Stimulated activated naive CD4-positive, alpha-beta T cell treated with Interleukin-2 at 50 U/mL for 16 hours (primary cell): ENCODE measurements at regions not wholly inside any gene's neighbourhood (a gene's known extent, or its start where the extent isn't known, plus 50 kb on each side); places are given as distances from the start of the nearest gene placed in this dataset.
"Not testable (repeated sequence)": the region's sequence is repeated elsewhere in the genome, so short reads cannot be mapped to it uniquely, and the experiment has no call there.

Source experiments
- DNase-seq: peaks from one replicate; lab custom pipeline; 2025; lab: John Stamatoyannopoulos, UW

GRCh38 chr13:103537616-103538015 is 471.4 kb upstream of the SLC10A2 start:
- no peak for DNase-seq

GRCh38 chr13:103531278-103531677 is 465.1 kb upstream of the SLC10A2 start:
- DNase-seq = no peak

- DNase-seq = no peak
These were observed 462.2 kb upstream of the SLC10A2 start for GRCh38 chr13:103528437-103528836.

GRCh38 chr13:103525530-103525929 is 459.3 kb upstream of the SLC10A2 start:
- no peak for DNase-seq

- no peak for DNase-seq
These were observed 457.6 kb upstream of the SLC10A2 start for GRCh38 chr13:103523858-103524257.

GRCh38 chr13:103521532-103521931 is 455.3 kb upstream of the SLC10A2 start:
- DNase-seq = no peak

- no peak for DNase-seq
These were observed 451.5 kb upstream of the SLC10A2 start for GRCh38 chr13:103517768-103518102.

GRCh38 chr13:103517066-103517767 is 451.0 kb upstream of the SLC10A2 start:
- DNase-seq = no peak

GRCh38 chr13:103516015-103516795 is 450.0 kb upstream of the SLC10A2 start:
- no peak for DNase-seq

GRCh38 chr13:103515410-103515809 is 449.2 kb upstream of the SLC10A2 start:
- no peak for DNase-seq

GRCh38 chr13:103514619-103515018 is 448.4 kb upstream of the SLC10A2 start:
- DNase-seq = no peak

GRCh38 chr13:103514188-103514587 is 448.0 kb upstream of the SLC10A2 start:
- DNase-seq = no peak

GRCh38 chr13:103510007-103510535 is 443.9 kb upstream of the SLC10A2 start:
- DNase-seq = no peak

- no peak for DNase-seq
These were observed 431.2 kb upstream of the SLC10A2 start for GRCh38 chr13:103497404-103497803.

GRCh38 chr13:103487841-103488240 is 421.6 kb upstream of the SLC10A2 start:
- no peak for DNase-seq

GRCh38 chr13:103473081-103473480 is 406.9 kb upstream of the SLC10A2 start:
- DNase-seq = no peak

- no peak for DNase-seq
These were observed 405.7 kb upstream of the SLC10A2 start for GRCh38 chr13:103471896-103472295.

- DNase-seq = no peak
These were observed 403.6 kb upstream of the SLC10A2 start for GRCh38 chr13:103469771-103470170.

- DNase-seq = no peak
These were observed 400.5 kb upstream of the SLC10A2 start for GRCh38 chr13:103466761-103467160.

GRCh38 chr13:103460246-103460645 is 394.0 kb upstream of the SLC10A2 start:
- DNase-seq = not testable (repeated sequence)

- DNase-seq = not testable (repeated sequence)
These were observed 390.8 kb upstream of the SLC10A2 start for GRCh38 chr13:103457050-103457449.

- DNase-seq = no peak
These were observed 385.4 kb upstream of the SLC10A2 start for GRCh38 chr13:103451656-103452055.

- no peak for DNase-seq
These were observed 377.4 kb upstream of the SLC10A2 start for GRCh38 chr13:103443604-103444003.
